GM23248 (cell line): ENCODE measurements at regions not wholly inside any gene's neighbourhood (a gene's known extent, or its start where the extent isn't known, plus 50 kb on each side); places are given as distances from the start of the nearest gene placed in this dataset.

Experiments used
- DNase-seq: peaks from one replicate; pipeline ENCODE4 v3.0.0-alpha.2; 2015
- H2AFZ ChIP-seq: fragments of 200-600 bp; sonication (generic); 2 replicates; pipeline ENCODE4 v1.6.1; 2016; ENCODE audit warnings: antibody characterized with exemption
- H3F3A ChIP-seq: fragments of 200-600 bp; sonication (generic); 2 replicates; pipeline ENCODE4 v1.6.1; 2016; ENCODE audit warnings: mild to moderate bottlenecking, antibody characterized with exemption, mixed run types; ENCODE audit not compliant: insufficient read depth
- H3K27ac ChIP-seq: fragments of 200-600 bp; sonication (generic); 2 replicates; pipeline ENCODE4 v1.5.1; 2016; ENCODE audit warnings: mild to moderate bottlenecking
- H3K27me3 ChIP-seq: fragments of 200-600 bp; sonication (generic); replicated peaks from 2 replicates; pipeline ENCODE4 v1.6.1; 2016; ENCODE audit warnings: mild to moderate bottlenecking; ENCODE audit not compliant: insufficient read depth
- H3K36me3 ChIP-seq: fragments of 200-600 bp; sonication (generic); 2 replicates; pipeline ENCODE4 v1.6.1; 2016; ENCODE audit warnings: low read depth, mild to moderate bottlenecking
- H3K4me1 ChIP-seq: fragments of 200-600 bp; sonication (generic); 2 replicates; pipeline ENCODE4 v1.6.1; 2016; ENCODE audit warnings: mild to moderate bottlenecking; ENCODE audit not compliant: insufficient read depth
- H3K4me2 ChIP-seq: fragments of 200-600 bp; sonication (generic); one replicate; pipeline ENCODE4 v1.6.1; 2016; ENCODE audit warnings: mild to moderate bottlenecking; ENCODE audit not compliant: unreplicated experiment
- H3K4me3 ChIP-seq: fragments of 200-600 bp; sonication (generic); 2 replicates; pipeline ENCODE4 v1.5.1; 2016; ENCODE audit warnings: mild to moderate bottlenecking
- H3K79me2 ChIP-seq: fragments of 200-600 bp; sonication (generic); 2 replicates; pipeline ENCODE4 v1.6.1; 2016; ENCODE audit warnings: mild to moderate bottlenecking; ENCODE audit not compliant: insufficient read depth
- H3K9ac ChIP-seq: fragments of 200-600 bp; sonication (generic); 2 replicates; pipeline ENCODE4 v1.6.1; 2016; ENCODE audit warnings: mild to moderate bottlenecking
- H3K9me2 ChIP-seq: fragments of 200-600 bp; sonication (generic); 2 replicates; pipeline ENCODE4 v1.6.1; 2016; ENCODE audit warnings: mixed run types, mild to moderate bottlenecking, moderate library complexity; ENCODE audit not compliant: insufficient read depth
- H3K9me3 ChIP-seq: fragments of 200-600 bp; sonication (generic); one replicate; pipeline ENCODE4 v1.6.1; 2017; ENCODE audit warnings: low read depth
- H4K20me1 ChIP-seq: fragments of 200-600 bp; sonication (generic); 2 replicates; pipeline ENCODE4 v1.6.0; 2016; ENCODE audit not compliant: insufficient read depth
- EZH2 ChIP-seq: fragments of 200-600 bp; sonication (generic); IDR thresholded peaks from 2 replicates; pipeline ENCODE4 v1.6.1; 2018; ENCODE audit warnings: antibody characterized with exemption, mild to moderate bottlenecking; ENCODE audit not compliant: insufficient read depth, poor library complexity, severe bottlenecking
- EZH2phosphoT487 ChIP-seq: fragments of 200-600 bp; sonication (generic); IDR thresholded peaks from 2 replicates; pipeline ENCODE4 v1.6.1; 2018; ENCODE audit warnings: antibody characterized with exemption, moderate library complexity, mild to moderate bottlenecking, low read depth; ENCODE audit not compliant: insufficient read depth
- WGBS, 2 experiments: methylation state at CpG; one replicate each; pipeline ENCODE4 v1.1.6; 2015 to 2017; ENCODE audit warnings: low lambda C conversion rate in 2 of 2, low coverage in 1 of 2; ENCODE audit errors: missing lambda C conversion rate in 2 of 2; 5-methylcytosine and 5-hydroxymethylcytosine counted together
- in situ Hi-C: fragments of 300-500 bp; cut with MboI; formaldehyde crosslinking; loops from 2 replicates; pipeline ENCODE4 v1.15.0; 2020

GRCh38 chr13:40075281-40075680, 419.8 kb downstream of the COG6 start:
- no peaks in the 10 kb centered on the region for H3K9me2 ChIP-seq
- no peaks in the 10 kb centered on the region for H3K79me2 ChIP-seq
- TF ChIP-seq EZH2phosphoT487 (no peak), EZH2 (no peak)
- in situ Hi-C loops = loop anchor here (10.0 kb wide), 1 partner anchor 600 kb away; no protein-coding TSS in a partner anchor
- H3K4me2 ChIP-seq = no peak overlapping the region
- peaks cover 21% of the 10 kb centered on the region for H3K27me3 ChIP-seq
- 61% methylated on average over 5 of the region's 5 CpGs for WGBS, 2 experiments
- H4K20me1 ChIP-seq = no peaks in the 10 kb centered on the region
- no peak overlapping the region for H2AFZ ChIP-seq
- no peak overlapping the region for H3K27ac ChIP-seq
- H3F3A ChIP-seq = no peaks in the 10 kb centered on the region
- no peak overlapping the region for H3K9ac ChIP-seq
- DNase-seq = no peak
- H3K9me3 ChIP-seq = no peaks in the 10 kb centered on the region
- H3K4me1 ChIP-seq = no peaks in the 10 kb centered on the region
- no peaks in the 10 kb centered on the region for H3K36me3 ChIP-seq
- H3K4me3 ChIP-seq = no peak overlapping the region

- H3K36me3 ChIP-seq = no peaks in the 10 kb centered on the region
- H3K9me3 ChIP-seq = no peaks in the 10 kb centered on the region
- no peaks in the 10 kb centered on the region for H3K9me2 ChIP-seq
- no peaks in the 10 kb centered on the region for H3K4me1 ChIP-seq
- H3F3A ChIP-seq = no peaks in the 10 kb centered on the region
- no peak overlapping the region for H2AFZ ChIP-seq
- no peak for DNase-seq
- no peak for TF ChIP-seq EZH2phosphoT487
- no peaks in the 10 kb centered on the region for H3K79me2 ChIP-seq
- 86 to 88% methylated on average over 2 to 3 of the region's 3 CpGs for WGBS, 2 experiments
- in situ Hi-C loops = loop anchor here (10.0 kb wide), 1 partner anchor 598 kb away; no protein-coding TSS in a partner anchor
- H3K4me2 ChIP-seq = no peak overlapping the region
- no peak overlapping the region for H3K9ac ChIP-seq
- peaks cover 12% of the 10 kb centered on the region; the same call in 1 of the 2 replicates for H3K27me3 ChIP-seq
- H4K20me1 ChIP-seq = no peaks in the 10 kb centered on the region
- no peak overlapping the region for H3K4me3 ChIP-seq
- no peak overlapping the region for H3K27ac ChIP-seq
Observed at GRCh38 chr13:40076765-40077362, 421.4 kb downstream of the COG6 start.

- no peak for DNase-seq
- H2AFZ ChIP-seq = no peak overlapping the region
- H3K9ac ChIP-seq = no peak overlapping the region
- peaks cover 12% of the 10 kb centered on the region; the same call in 1 of the 2 replicates for H3K27me3 ChIP-seq
- H3F3A ChIP-seq = no peaks in the 10 kb centered on the region
- H3K9me2 ChIP-seq = no peaks in the 10 kb centered on the region
- in situ Hi-C loops = loop anchor here (10.0 kb wide), 1 partner anchor 597 kb away; no protein-coding TSS in a partner anchor
- H3K4me3 ChIP-seq = no peak overlapping the region
- H4K20me1 ChIP-seq = no peaks in the 10 kb centered on the region
- H3K4me2 ChIP-seq = no peak overlapping the region
- no peak overlapping the region for H3K27ac ChIP-seq
- no peaks in the 10 kb centered on the region for H3K36me3 ChIP-seq
- H3K79me2 ChIP-seq = no peaks in the 10 kb centered on the region
- H3K4me1 ChIP-seq = no peaks in the 10 kb centered on the region
- 76 to 79% methylated on average over 9 of the region's 9 CpGs for WGBS, 2 experiments
- H3K9me3 ChIP-seq = no peaks in the 10 kb centered on the region
- no peak for TF ChIP-seq EZH2
Observed at GRCh38 chr13:40077396-40078027, 422.1 kb downstream of the COG6 start.

- in situ Hi-C loops = loop anchor here (10.0 kb wide), 1 partner anchor 595 kb away; no protein-coding TSS in a partner anchor
- H3K4me1 ChIP-seq = no peaks in the 10 kb centered on the region
- no peaks in the 10 kb centered on the region for H3K9me2 ChIP-seq
- no peaks in the 10 kb centered on the region for H3K36me3 ChIP-seq
- H4K20me1 ChIP-seq = no peaks in the 10 kb centered on the region
- no peaks in the 10 kb centered on the region for H3F3A ChIP-seq
- no peaks in the 10 kb centered on the region for H3K79me2 ChIP-seq
- DNase-seq = no peak
- no peak overlapping the region for H3K27ac ChIP-seq
- H3K9ac ChIP-seq = no peak overlapping the region
- H3K4me3 ChIP-seq = no peak overlapping the region
- 68 to 87% methylated on average over 1 of the region's 1 CpG for WGBS, 2 experiments
- no peaks in the 10 kb centered on the region for H3K9me3 ChIP-seq
- H3K4me2 ChIP-seq = no peak overlapping the region
- no peak for TF ChIP-seq EZH2
- no peak for TF ChIP-seq EZH2phosphoT487
- no peak overlapping the region for H2AFZ ChIP-seq
- peaks cover 10% of the 10 kb centered on the region; the same call in 1 of the 2 replicates for H3K27me3 ChIP-seq
Observed at GRCh38 chr13:40079721-40080120, 424.3 kb downstream of the COG6 start.
